Right lung (tissue), 2 donors: ENCODE measurements at regions not wholly inside any gene's neighbourhood (a gene's known extent, or its start where the extent isn't known, plus 50 kb on each side); places are given as distances from the start of the nearest gene placed in this dataset.
A peak's percentile ranks its signal among the peaks of the same experiment; 100 is the strongest.
"Not testable (repeated sequence)": the region's sequence is repeated elsewhere in the genome, so short reads cannot be mapped to it uniquely, and the experiment has no call there.

Source experiments
- DNase-seq, 2 donors: peaks; one replicate each; pipeline ENCODE4 v3.0.0-alpha.2; 2013

- no peak for DNase-seq
Observed at GRCh38 chr14:66011855-66012254, 474.3 kb upstream of the CCDC196 start.

- not testable (repeated sequence) for DNase-seq
Observed at GRCh38 chr14:66013607-66014006, 472.6 kb upstream of the CCDC196 start.

- DNase-seq, result no peak
Observed at GRCh38 chr14:66015071-66015780, 470.9 kb upstream of the CCDC196 start.

GRCh38 chr14:66017927-66018326, 468.2 kb upstream of the CCDC196 start:
- no peak for DNase-seq

- DNase-seq, result no peak
Observed at GRCh38 chr14:66022526-66022925, 463.6 kb upstream of the CCDC196 start.

GRCh38 chr14:66025779-66026178, 460.4 kb upstream of the CCDC196 start:
- no peak for DNase-seq

GRCh38 chr14:66031981-66032380, 454.2 kb upstream of the CCDC196 start:
- DNase-seq, result not testable (repeated sequence)

- no peak for DNase-seq
Observed at GRCh38 chr14:66032800-66033199, 453.4 kb upstream of the CCDC196 start.

- DNase-seq, result no peak
Observed at GRCh38 chr14:66036547-66036946, 449.6 kb upstream of the CCDC196 start.

- DNase-seq, result no peak
Observed at GRCh38 chr14:66037361-66037760, 448.8 kb upstream of the CCDC196 start.

GRCh38 chr14:66038212-66038611, 448.0 kb upstream of the CCDC196 start:
- no peak for DNase-seq

- peak in 1 of 2 donors; percentile 9 for DNase-seq
Observed at GRCh38 chr14:66038618-66039017, 447.6 kb upstream of the CCDC196 start.

- DNase-seq, result no peak
Observed at GRCh38 chr14:66039495-66039894, 446.7 kb upstream of the CCDC196 start.

GRCh38 chr14:66041582-66041981, 444.6 kb upstream of the CCDC196 start:
- no peak for DNase-seq

GRCh38 chr14:66043921-66044320, 442.2 kb upstream of the CCDC196 start:
- no peak for DNase-seq

- DNase-seq, result no peak
Observed at GRCh38 chr14:66045572-66046021, 440.6 kb upstream of the CCDC196 start.

GRCh38 chr14:66046035-66046434, 440.1 kb upstream of the CCDC196 start:
- DNase-seq, result no peak

GRCh38 chr14:66046591-66046990, 439.6 kb upstream of the CCDC196 start:
- no peak for DNase-seq

GRCh38 chr14:66056268-66056907, 429.8 kb upstream of the CCDC196 start:
- no peak for DNase-seq

GRCh38 chr14:66056926-66057552, 429.1 kb upstream of the CCDC196 start:
- no peak for DNase-seq

- no peak for DNase-seq
Observed at GRCh38 chr14:66065188-66065587, 421.0 kb upstream of the CCDC196 start.

GRCh38 chr14:66066981-66067776, 419.0 kb upstream of the CCDC196 start:
- DNase-seq, result no peak
